HCT116 (cell line): ENCODE measurements at regions not wholly inside any gene's neighbourhood (a gene's known extent, or its start where the extent isn't known, plus 50 kb on each side); places are given as distances from the start of the nearest gene placed in this dataset.

Experiments
- ATAC-seq: fragments of 200-7000 bp; cut with Tn5 transposase; 2 replicates; pipeline ENCODE4 v1.9.1; 2020; ENCODE audit warnings: mild to moderate bottlenecking, moderate library complexity
- BruUV-seq: library from RNA; stranded (reverse); fragments of 400-500 nt; replicated peaks from 2 replicates; lab custom pipeline; 2021; lab: Mats Ljungman, UMichigan
- CTCF ChIA-PET: fragments of 300-600 bp; sonication (Branson Sonifier 250); formaldehyde crosslinking; loops from one replicate; lab custom pipeline; 2021; ENCODE audit warnings: antibody characterized with exemption; lab: Charles Lee
- POLR2A ChIA-PET: fragments of 300-600, 350-600 bp; sonication (Branson Sonifier 250); formaldehyde crosslinking; loops from one replicate; lab custom pipeline; 2021; ENCODE audit warnings: antibody characterized with exemption; lab: Charles Lee
- RAD21 ChIA-PET, 2 experiments: fragments of 300-600 bp; sonication (Branson Sonifier 250); formaldehyde crosslinking; loops; one replicate each; lab custom pipeline; 2023; ENCODE audit warnings: low total read pairs in 2 of 2; ENCODE audit not compliant: uncharacterized antibody in 2 of 2, unreplicated experiment in 2 of 2, low non-redundant PET in 1 of 2; lab: Charles Lee
- DNase-seq: peaks from one replicate; pipeline ENCODE4 v3.0.0-alpha.2; 2010; ENCODE audit warnings: low read depth, low spot score
- H2AFZ ChIP-seq: fragments of 200-600 bp; shearing (Covaris generic), sonication (generic); 2 replicates; pipeline ENCODE4 v1.6.1; 2017; ENCODE audit warnings: low read depth, mixed run types, mixed read lengths, antibody characterized with exemption, low read length; ENCODE audit not compliant: poor library complexity, severe bottlenecking
- H3K27ac ChIP-seq: 2 replicates; pipeline ENCODE4 v1.5.1; 2012; ENCODE audit warnings: low read depth, low read length
- H3K27me3 ChIP-seq: fragments of 200-600 bp; sonication (generic); 2 replicates; pipeline ENCODE4 v1.6.1; 2016; ENCODE audit warnings: mixed run types, low read length, mixed read lengths; ENCODE audit not compliant: insufficient read depth
- H3K36me3 ChIP-seq, 2 experiments: fragments of 200-500 bp in 1 of 2; fragments of 200-600 bp in 1 of 2; sonication (Bioruptor generic) in 1 of 2; sonication (generic) in 1 of 2; 2 replicates each; pipeline versions ENCODE4 v1.5.1 to v1.6.1; 2014 to 2016; ENCODE audit warnings: low read length in 2 of 2, inconsistent platforms in 1 of 2, mixed read lengths in 1 of 2, mixed run types in 1 of 2; ENCODE audit not compliant: insufficient read depth in 2 of 2, control insufficient read depth in 1 of 2
- H3K4me1 ChIP-seq, 2 experiments: fragments of 200-600 bp in 1 of 2; sonication (generic) in 1 of 2; 2 replicates each; pipeline versions ENCODE4 v1.5.1 to v1.6.1; 2012 to 2017; ENCODE audit warnings: low read length in 2 of 2, inconsistent platforms in 1 of 2, mild to moderate bottlenecking in 1 of 2, mixed read lengths in 1 of 2, mixed run types in 1 of 2, moderate library complexity in 1 of 2; ENCODE audit not compliant: insufficient read depth in 2 of 2, control insufficient read depth in 1 of 2
- H3K4me2 ChIP-seq: fragments of 200-600 bp; sonication (generic); 2 replicates; pipeline ENCODE4 v1.6.1; 2017; ENCODE audit warnings: mixed run types, low read length, mixed read lengths
- H3K4me3 ChIP-seq, 2 experiments: fragments of 200-600 bp in 1 of 2; sonication (generic) in 1 of 2; replicated peaks in 1 of 2; 2 replicates each; pipeline ENCODE4 v1.5.1; 2011 to 2016; ENCODE audit warnings: low read length in 2 of 2, control low read depth in 1 of 2, low read depth in 1 of 2, mild to moderate bottlenecking in 1 of 2, mixed read lengths in 1 of 2, mixed run types in 1 of 2
- H3K79me2 ChIP-seq: fragments of 200-600 bp; sonication (generic); 2 replicates; pipeline ENCODE4 v1.6.1; 2017; ENCODE audit warnings: mild to moderate bottlenecking, mixed run types, low read length, moderate library complexity, mixed read lengths; ENCODE audit not compliant: insufficient read depth
- H3K9ac ChIP-seq: fragments of 200-600 bp; sonication (generic); 2 replicates; pipeline ENCODE4 v1.6.1; 2016; ENCODE audit warnings: low read length, mixed read lengths
- H3K9me2 ChIP-seq: fragments of 200-600 bp; sonication (generic), shearing (Covaris generic); 2 replicates; pipeline ENCODE4 v1.6.1; 2017; ENCODE audit warnings: mixed run types, mild to moderate bottlenecking, moderate library complexity; ENCODE audit not compliant: insufficient read depth
- H3K9me3 ChIP-seq, 2 experiments: fragments of 200-500 bp in 1 of 2; fragments of 200-600 bp in 1 of 2; sonication (Bioruptor generic) in 1 of 2; sonication (generic) in 1 of 2; 2 replicates each; pipeline ENCODE4 v1.6.1; 2014 to 2017; ENCODE audit warnings: low read length in 2 of 2, mixed read lengths in 2 of 2, inconsistent platforms in 1 of 2, low read depth in 1 of 2, mild to moderate bottlenecking in 1 of 2, mixed run types in 1 of 2, moderate library complexity in 1 of 2; ENCODE audit not compliant: control insufficient read depth in 1 of 2, insufficient read depth in 1 of 2
- H4K20me1 ChIP-seq: fragments of 200-600 bp; sonication (generic), shearing (Covaris generic); 2 replicates; pipeline ENCODE4 v1.6.1; 2017; ENCODE audit warnings: mixed run types, mild to moderate bottlenecking, moderate library complexity; ENCODE audit not compliant: insufficient read depth
- CBX3 ChIP-seq: IDR thresholded peaks from 2 replicates; pipeline ENCODE4 v1.6.1; 2012; ENCODE audit warnings: low read depth
- CEBPB ChIP-seq: IDR thresholded peaks from 2 replicates; pipeline ENCODE4 v1.6.1; 2012; ENCODE audit warnings: low read depth
- CTCF ChIP-seq, 3 experiments: fragments of 200-600 bp in 1 of 3; sonication (generic) in 1 of 3; IDR thresholded peaks in 2 of 3; conservative IDR thresholded peaks in 1 of 3; 2 replicates each; pipeline ENCODE4 v1.5.1; 2012 to 2017; ENCODE audit warnings: low read depth in 2 of 3, low read length in 2 of 3, antibody characterized with exemption in 1 of 3, borderline replicate concordance in 1 of 3, control low read depth in 1 of 3, mild to moderate bottlenecking in 1 of 3, mixed read lengths in 1 of 3, mixed run types in 1 of 3, moderate library complexity in 1 of 3; ENCODE audit not compliant: insufficient read depth in 1 of 3
- EGR1 ChIP-seq: IDR thresholded peaks from 2 replicates; pipeline ENCODE4 v1.6.1; 2012; ENCODE audit warnings: low read depth
- MAX ChIP-seq: IDR thresholded peaks from 2 replicates; pipeline ENCODE4 v1.6.1; 2012
- RAD21 ChIP-seq: IDR thresholded peaks from 2 replicates; pipeline ENCODE4 v1.6.1; 2012; ENCODE audit warnings: low read depth, mild to moderate bottlenecking
- SP1 ChIP-seq: IDR thresholded peaks from 2 replicates; pipeline ENCODE4 v1.6.1; 2012; ENCODE audit warnings: low read depth
- YY1 ChIP-seq: IDR thresholded peaks from 2 replicates; pipeline ENCODE4 v1.6.1; 2011; ENCODE audit warnings: low read length, low read depth, moderate library complexity, mild to moderate bottlenecking; ENCODE audit not compliant: insufficient replicate concordance; ENCODE audit errors: extremely low read depth
- ZBTB33 ChIP-seq: IDR thresholded peaks from 2 replicates; pipeline ENCODE4 v1.6.1; 2011; ENCODE audit warnings: mild to moderate bottlenecking, low read length, moderate library complexity; ENCODE audit not compliant: insufficient replicate concordance; ENCODE audit errors: extremely low read depth
- ZFX ChIP-seq: fragments of 450-650 bp; IDR thresholded peaks from 2 replicates; pipeline ENCODE4 v1.6.1; 2017
- ZNF274 ChIP-seq: fragments of 200-500 bp; sonication (Bioruptor generic); IDR thresholded peaks from 2 replicates; pipeline ENCODE4 v1.6.1; 2014; ENCODE audit warnings: mild to moderate bottlenecking, low read depth, low read length, inconsistent platforms
- intact Hi-C: fragments of 100-400 bp; cut with micrococcal nuclease; formaldehyde crosslinking; loops from 2 replicates; pipeline ENCODE4 v1.10.0; 2022

- RAD21 ChIA-PET = no interaction called here
These were observed 185.6 kb upstream of the NAV3 start for GRCh38 chr12:77644915-77645605.

More at GRCh38 chr12:77644915-77645605, 185.6 kb upstream of the NAV3 start:
- no peak for TF ChIP-seq EGR1
- TF ChIP-seq ZFX = no peak
- TF ChIP-seq ZNF274 = no peak
- TF ChIP-seq CEBPB = no peak
- TF ChIP-seq CBX3 = no peak
- TF ChIP-seq MAX = no peak
- TF ChIP-seq ZBTB33 = no peak
- TF ChIP-seq SP1 = no peak
- TF ChIP-seq RAD21 = no peak
- TF ChIP-seq YY1 = no peak
- TF ChIP-seq CTCF (IDR thresholded peaks at IDR 0.05 in 2 of 3, conservative IDR thresholded peaks at IDR 0.05 in 1 of 3; ENCODE audit: borderline replicate concordance in 1 of 3, insufficient read depth in 1 of 3, low read depth in 2 of 3, low read length in 2 of 3) = no peak
- Histone ChIP-seq H3K9me2 (no peaks in the 10 kb centered on the region), H3K4me2 (no peak overlapping the region), H3K36me3 (no peaks in the 10 kb centered on the region), H3K27ac (no peak overlapping the region), H4K20me1 (no peaks in the 10 kb centered on the region), H3K27me3 (no peaks in the 10 kb centered on the region), H3K9ac (no peak overlapping the region), H3K4me3 (no peak overlapping the region), H3K4me1 (no peaks in the 10 kb centered on the region), H2AFZ (no peak overlapping the region), H3K79me2 (no peaks in the 10 kb centered on the region), H3K9me3 (no peaks in the 10 kb centered on the region)
- ChIA-PET POLR2A (no interaction called here), CTCF (no interaction called here)
- ATAC-seq = no peak
- DNase-seq = no peak
- intact Hi-C loops = no loop called here
- no TSS peak for BruUV-seq
